Keratinocyte (primary cell): ENCODE measurements at regions not wholly inside any gene's neighbourhood (a gene's known extent, or its start where the extent isn't known, plus 50 kb on each side); places are given as distances from the start of the nearest gene placed in this dataset.
"Not testable (repeated sequence)": the region's sequence is repeated elsewhere in the genome, so short reads cannot be mapped to it uniquely, and the experiment has no call there.

Experiments used
- EZH2 ChIP-seq: IDR thresholded peaks from one replicate; pipeline ENCODE4 v1.6.1; 2012; ENCODE audit warnings: inconsistent platforms, mild to moderate bottlenecking, low read length, moderate library complexity
- TF ChIP-seq, protein P1 (sequence below), 3 experiments: IDR thresholded peaks in 1 of 3; conservative IDR thresholded peaks in 1 of 3; optimal IDR thresholded peaks in 1 of 3; 2 replicates in 2 of 3; 3 replicates in 1 of 3; pipeline versions ENCODE3 to v1.5.1; 2011; ENCODE audit warnings: low read length in 3 of 3, mild to moderate bottlenecking in 3 of 3, moderate library complexity in 2 of 3, control low read depth in 1 of 3, inconsistent platforms in 1 of 3; ENCODE audit not compliant: insufficient read depth in 2 of 3; ENCODE audit errors: extremely low read depth in 1 of 3

DNA sequence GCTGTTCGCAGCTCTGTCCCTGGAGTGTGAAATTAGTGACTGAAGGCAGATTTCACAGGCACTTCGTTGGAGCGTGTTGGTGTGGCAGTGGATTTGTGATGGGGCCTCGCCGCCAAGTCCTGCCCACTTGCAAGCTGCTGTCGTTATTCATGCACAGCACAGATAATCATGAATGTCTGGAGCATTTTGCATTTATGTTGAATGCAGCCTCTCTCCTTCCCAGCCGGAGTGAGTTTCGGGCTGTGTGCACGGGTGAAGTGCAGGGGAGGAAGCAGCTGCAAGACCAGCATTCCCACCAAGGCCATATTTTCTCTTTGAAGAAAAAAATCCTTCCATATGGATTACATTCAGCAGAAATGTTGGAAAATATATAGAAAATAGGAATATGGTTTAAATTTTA lies 136.5 kb upstream of the SULF2 start:
- TF ChIP-seq, protein P1, sequence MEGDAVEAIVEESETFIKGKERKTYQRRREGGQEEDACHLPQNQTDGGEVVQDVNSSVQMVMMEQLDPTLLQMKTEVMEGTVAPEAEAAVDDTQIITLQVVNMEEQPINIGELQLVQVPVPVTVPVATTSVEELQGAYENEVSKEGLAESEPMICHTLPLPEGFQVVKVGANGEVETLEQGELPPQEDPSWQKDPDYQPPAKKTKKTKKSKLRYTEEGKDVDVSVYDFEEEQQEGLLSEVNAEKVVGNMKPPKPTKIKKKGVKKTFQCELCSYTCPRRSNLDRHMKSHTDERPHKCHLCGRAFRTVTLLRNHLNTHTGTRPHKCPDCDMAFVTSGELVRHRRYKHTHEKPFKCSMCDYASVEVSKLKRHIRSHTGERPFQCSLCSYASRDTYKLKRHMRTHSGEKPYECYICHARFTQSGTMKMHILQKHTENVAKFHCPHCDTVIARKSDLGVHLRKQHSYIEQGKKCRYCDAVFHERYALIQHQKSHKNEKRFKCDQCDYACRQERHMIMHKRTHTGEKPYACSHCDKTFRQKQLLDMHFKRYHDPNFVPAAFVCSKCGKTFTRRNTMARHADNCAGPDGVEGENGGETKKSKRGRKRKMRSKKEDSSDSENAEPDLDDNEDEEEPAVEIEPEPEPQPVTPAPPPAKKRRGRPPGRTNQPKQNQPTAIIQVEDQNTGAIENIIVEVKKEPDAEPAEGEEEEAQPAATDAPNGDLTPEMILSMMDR (optimal IDR thresholded peaks at IDR 0.05 in 1 of 3, IDR thresholded peaks at IDR 0.05 in 1 of 3, conservative IDR thresholded peaks at IDR 0.05 in 1 of 3; ENCODE audit: extremely low read depth in 1 of 3, insufficient read depth in 2 of 3, low read length in 3 of 3): not testable (repeated sequence)
- not testable (repeated sequence) for TF ChIP-seq EZH2
